Astrocyte of the spinal cord (primary cell): ENCODE measurements at regions not wholly inside any gene's neighbourhood (a gene's known extent, or its start where the extent isn't known, plus 50 kb on each side); places are given as distances from the start of the nearest gene placed in this dataset.

Experiments
- DNase-seq: peaks from one replicate; pipeline ENCODE4 v3.0.0; 2011; ENCODE audit warnings: low read depth, low spot score
- H3K4me3 ChIP-seq: 2 replicates; pipeline ENCODE4 v1.5.1; 2011; ENCODE audit warnings: low read depth, mild to moderate bottlenecking, low read length, moderate library complexity
- in situ Hi-C: cut with HindIII; loops from 2 replicates; pipeline ENCODE4 v1.10.0; 2017; ENCODE audit warnings: low sequenced_read_pairs
- TF ChIP-seq, protein P1 (sequence below): IDR thresholded peaks from 2 replicates; pipeline ENCODE4 v1.5.1; 2012; ENCODE audit warnings: low read depth, mild to moderate bottlenecking, low read length, inconsistent platforms

DNA sequence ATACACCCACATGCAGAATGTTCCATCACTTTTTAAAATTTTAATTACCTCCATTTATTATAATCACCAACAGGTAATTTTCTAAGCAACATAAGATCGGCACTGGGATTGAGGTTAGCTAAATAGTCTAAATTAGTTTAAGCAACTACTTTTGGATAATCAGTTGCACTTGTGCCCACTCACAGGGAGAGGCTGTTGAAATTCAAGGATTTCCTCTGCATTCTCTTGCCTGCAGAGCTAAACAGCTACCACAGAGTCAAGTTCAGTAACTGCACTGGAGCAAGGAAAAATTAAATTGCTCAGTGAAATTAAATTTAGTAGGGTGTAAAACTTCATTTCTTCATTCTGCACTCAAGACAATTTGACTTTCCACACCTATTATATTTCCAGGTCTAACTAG, 120.7 kb upstream of the CCDC28A start:
- TF ChIP-seq, protein P1, sequence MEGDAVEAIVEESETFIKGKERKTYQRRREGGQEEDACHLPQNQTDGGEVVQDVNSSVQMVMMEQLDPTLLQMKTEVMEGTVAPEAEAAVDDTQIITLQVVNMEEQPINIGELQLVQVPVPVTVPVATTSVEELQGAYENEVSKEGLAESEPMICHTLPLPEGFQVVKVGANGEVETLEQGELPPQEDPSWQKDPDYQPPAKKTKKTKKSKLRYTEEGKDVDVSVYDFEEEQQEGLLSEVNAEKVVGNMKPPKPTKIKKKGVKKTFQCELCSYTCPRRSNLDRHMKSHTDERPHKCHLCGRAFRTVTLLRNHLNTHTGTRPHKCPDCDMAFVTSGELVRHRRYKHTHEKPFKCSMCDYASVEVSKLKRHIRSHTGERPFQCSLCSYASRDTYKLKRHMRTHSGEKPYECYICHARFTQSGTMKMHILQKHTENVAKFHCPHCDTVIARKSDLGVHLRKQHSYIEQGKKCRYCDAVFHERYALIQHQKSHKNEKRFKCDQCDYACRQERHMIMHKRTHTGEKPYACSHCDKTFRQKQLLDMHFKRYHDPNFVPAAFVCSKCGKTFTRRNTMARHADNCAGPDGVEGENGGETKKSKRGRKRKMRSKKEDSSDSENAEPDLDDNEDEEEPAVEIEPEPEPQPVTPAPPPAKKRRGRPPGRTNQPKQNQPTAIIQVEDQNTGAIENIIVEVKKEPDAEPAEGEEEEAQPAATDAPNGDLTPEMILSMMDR: no peak
- no peak overlapping the region for H3K4me3 ChIP-seq
- in situ Hi-C loops: no loop called here
- DNase-seq: no peak

DNA sequence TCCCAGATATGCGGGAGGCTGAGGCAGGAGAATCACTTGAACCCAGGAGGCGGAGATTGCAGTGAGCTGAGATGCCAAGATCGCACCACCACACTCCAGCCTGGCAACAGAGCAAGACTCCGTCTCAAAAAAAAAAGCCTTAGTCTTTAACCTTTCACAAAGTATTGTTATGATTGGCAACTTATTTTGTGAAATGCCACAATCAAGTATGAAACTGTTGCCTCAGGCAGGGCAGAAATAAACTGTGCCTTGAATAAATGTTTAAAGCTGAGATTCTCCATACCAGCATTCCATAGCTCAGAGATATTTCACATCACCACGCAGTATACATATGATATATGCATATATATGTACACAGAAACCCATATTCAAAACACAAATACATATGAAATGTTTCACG, 120.1 kb upstream of the CCDC28A start:
- no peak overlapping the region for H3K4me3 ChIP-seq
- in situ Hi-C loops: no loop called here
- TF ChIP-seq, protein P1: no peak

DNA sequence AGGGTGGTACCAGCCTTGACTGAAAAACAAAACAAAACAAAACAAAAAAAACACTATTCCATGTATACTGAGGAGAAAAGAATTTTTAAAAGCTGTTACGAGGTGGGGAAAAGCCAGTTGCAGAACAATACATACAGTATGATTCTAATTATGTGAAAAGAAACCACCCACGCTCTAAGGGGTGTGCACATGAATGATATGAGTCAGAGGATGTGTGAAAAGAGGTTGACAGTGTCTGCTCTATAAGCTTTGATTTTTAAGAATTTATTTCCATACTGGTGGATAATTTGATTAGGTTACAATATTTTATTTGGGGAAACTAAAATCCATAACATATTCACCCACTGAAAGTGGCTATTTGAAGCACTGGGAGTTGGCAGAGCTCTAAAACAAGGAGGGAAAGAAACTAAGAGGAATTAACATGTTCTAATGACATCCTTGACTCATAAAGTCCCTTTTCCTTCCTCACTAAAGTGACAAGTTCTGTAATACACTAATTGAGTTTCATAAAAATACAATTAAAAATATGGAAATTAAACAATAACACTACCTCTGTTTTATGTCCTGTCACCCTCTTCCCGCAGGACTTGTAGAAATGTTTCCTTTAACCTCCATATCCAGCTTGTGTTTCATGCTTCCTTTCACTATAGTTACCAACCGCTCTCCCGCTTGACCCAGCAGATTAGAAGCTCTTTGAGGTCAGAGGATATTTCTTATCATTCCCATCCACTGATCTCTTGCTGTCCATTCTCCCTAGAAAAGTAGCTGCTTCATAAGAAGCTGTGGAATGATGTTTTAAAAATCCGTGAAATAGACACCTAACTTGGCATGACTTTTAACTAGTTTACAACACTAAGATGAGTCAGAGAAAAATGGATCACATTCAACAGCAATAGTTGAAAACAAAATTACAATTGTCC, 118.6 kb upstream of the CCDC28A start:
- peak; percentile 46 for DNase-seq

More for the DNA sequence above, 120.1 kb upstream of the CCDC28A start:
- no peak for DNase-seq

DNA sequence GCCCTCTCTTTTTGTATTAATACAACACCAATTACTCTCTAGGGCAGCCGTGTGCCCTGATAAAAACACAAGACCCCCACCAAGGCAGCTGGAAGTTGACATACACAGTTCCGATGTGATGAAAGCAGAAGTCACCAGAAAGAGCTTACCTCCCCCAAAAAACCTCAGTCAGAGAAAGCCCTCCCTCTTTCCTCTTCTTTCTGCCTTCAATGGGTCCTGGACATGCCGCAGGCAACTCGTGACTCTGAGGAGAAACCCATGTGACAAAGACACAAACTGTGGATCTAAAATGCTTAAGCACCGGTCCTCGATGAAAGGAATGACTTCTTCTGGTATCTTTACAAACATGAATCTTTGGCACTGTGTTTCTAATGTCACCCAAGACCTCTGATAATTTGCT, 117.7 kb upstream of the CCDC28A start:
- no peak for DNase-seq
- in situ Hi-C loops: no loop called here
- H3K4me3 ChIP-seq: no peak overlapping the region
- TF ChIP-seq, protein P1: no peak

More for the DNA sequence above, 118.6 kb upstream of the CCDC28A start:
- TF ChIP-seq, protein P1: no peak
- H3K4me3 ChIP-seq: no peak overlapping the region
- in situ Hi-C loops: no loop called here

DNA sequence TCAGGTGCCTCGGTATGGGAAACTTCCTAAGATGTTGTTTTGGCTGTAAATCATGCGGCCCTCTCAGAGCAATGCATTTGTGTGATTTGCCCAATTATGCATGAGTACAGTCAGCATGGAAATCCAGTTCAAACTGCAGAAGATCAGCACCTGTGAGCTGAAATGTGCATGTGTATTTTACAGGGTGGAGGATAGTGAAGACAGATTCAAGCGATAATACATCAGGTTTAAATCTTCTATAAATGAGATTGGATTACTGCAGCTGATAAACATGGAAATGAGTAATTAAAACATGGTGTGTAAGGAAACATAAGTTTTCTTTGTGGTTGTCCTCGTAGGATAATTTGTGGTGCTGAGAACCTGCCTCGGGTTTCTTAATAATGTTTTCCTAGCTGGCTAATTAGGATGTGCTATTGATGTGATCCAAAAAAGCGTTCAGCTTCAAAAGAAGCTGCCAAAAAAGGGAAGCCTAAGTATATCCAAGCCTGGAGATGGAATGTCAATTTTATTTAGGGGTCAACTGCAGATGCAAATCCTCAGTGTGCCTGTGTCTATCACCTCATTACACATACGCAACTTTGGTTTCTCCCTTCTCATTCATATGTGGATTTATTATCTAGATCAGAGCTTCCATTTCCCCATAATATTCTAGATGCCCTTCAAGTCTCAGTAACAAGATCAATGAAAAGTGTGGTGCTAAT, 117.1 kb upstream of the CCDC28A start:
- DNase-seq: no peak
- TF ChIP-seq, protein P1: no peak
- in situ Hi-C loops: no loop called here
- no peak overlapping the region for H3K4me3 ChIP-seq

DNA sequence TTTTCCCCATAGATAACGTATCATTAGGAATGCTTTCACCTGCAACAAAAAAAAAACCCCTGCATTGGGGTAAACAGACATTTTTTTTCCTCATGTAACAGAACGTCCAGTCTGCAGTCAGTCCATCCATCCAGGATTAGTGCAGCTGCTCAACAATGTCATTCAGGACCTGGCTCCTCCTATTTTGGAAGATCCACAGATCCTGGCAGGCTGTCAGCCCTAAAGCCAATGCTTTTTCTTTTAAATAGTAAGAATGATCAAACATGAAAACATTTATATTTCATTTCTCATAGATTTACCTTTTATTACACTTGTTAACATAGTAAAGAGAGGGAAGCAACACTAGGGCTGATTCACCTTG, 116.5 kb upstream of the CCDC28A start:
- in situ Hi-C loops: no loop called here
- no peak for DNase-seq
- TF ChIP-seq, protein P1: no peak
- no peak overlapping the region for H3K4me3 ChIP-seq
